OCI-LY7 (cell line): ENCODE measurements at regions not wholly inside any gene's neighbourhood (a gene's known extent, or its start where the extent isn't known, plus 50 kb on each side); places are given as distances from the start of the nearest gene placed in this dataset.

Experiments
- CTCF ChIP-seq: fragments of 200-600 bp; sonication (generic); conservative IDR thresholded peaks from 2 replicates; pipeline ENCODE4 v1.5.1; 2014; ENCODE audit warnings: mild to moderate bottlenecking, antibody characterized with exemption, low read length, moderate library complexity, mixed read lengths
- EZH2phosphoT487 ChIP-seq: fragments of 200-600 bp; sonication (generic); IDR thresholded peaks from 2 replicates; pipeline ENCODE4 v1.6.1; 2018; ENCODE audit warnings: low read depth, borderline replicate concordance, mild to moderate bottlenecking, mixed run types, antibody characterized with exemption, low read length, moderate library complexity, mixed read lengths

DNA sequence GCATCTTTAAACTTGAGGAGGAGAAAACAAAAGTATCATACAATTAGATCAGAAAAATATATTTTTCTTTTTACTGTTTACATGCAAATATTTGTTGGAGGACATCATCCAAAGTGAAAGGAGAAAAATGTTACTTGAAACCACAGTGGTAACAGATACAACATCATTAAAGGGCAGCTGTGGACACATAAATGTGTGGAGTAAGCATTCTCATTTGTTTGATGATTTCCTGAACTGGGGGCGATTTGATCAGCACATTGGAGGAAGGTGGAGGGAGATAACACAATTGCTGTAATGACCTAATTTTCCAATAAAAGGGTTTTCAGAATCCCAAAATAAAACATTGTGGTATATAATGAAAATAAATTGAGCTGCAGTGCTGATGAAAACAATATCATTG is 314.5 kb upstream of the HS3ST1 start:
- no peak for TF ChIP-seq CTCF
- no peak for TF ChIP-seq EZH2phosphoT487
